Lower leg skin (tissue), 4 donors: ENCODE measurements at regions not wholly inside any gene's neighbourhood (a gene's known extent, or its start where the extent isn't known, plus 50 kb on each side); places are given as distances from the start of the nearest gene placed in this dataset.
"Not testable (repeated sequence)": the region's sequence is repeated elsewhere in the genome, so short reads cannot be mapped to it uniquely, and the experiment has no call there.

Experiments
- DNase-seq, 2 donors: peaks; one replicate each; pipeline ENCODE4 v3.0.0-alpha.2; 2019; ENCODE audit warnings: low spot score in 2 of 2
- H3K4me3 ChIP-seq: fragments of 200-600 bp; sonication (generic); 2 replicates; pipeline ENCODE4 v1.5.1; 2017; ENCODE audit warnings: mild to moderate bottlenecking, low read depth; ENCODE audit not compliant: poor library complexity, severe bottlenecking
- POLR2A ChIP-seq, 2 donors: fragments of 450-650 bp; IDR thresholded peaks; one replicate each; pipeline ENCODE4 v1.6.1; 2016 to 2017; ENCODE audit warnings: antibody characterized with exemption in 2 of 2, mild to moderate bottlenecking in 1 of 2, moderate library complexity in 1 of 2
- WGBS, 2 donors: methylation state at CpG; one replicate each; pipeline ENCODE4 v1.1.5; 2018; 5-methylcytosine and 5-hydroxymethylcytosine counted together
- intact Hi-C: fragments of 100-400 bp; cut with DNase I; formaldehyde crosslinking; loops from one replicate; pipeline ENCODE4 v1.15.0; 2023; ENCODE audit warnings: low total_unique reads
- TF ChIP-seq, protein P1 (sequence below), 3 donors: fragments of 450-650 bp; IDR thresholded peaks; one replicate each; pipeline ENCODE4 v1.5.1; 2016; ENCODE audit warnings: antibody characterized with exemption in 3 of 3, mild to moderate bottlenecking in 3 of 3, moderate library complexity in 2 of 3

DNA sequence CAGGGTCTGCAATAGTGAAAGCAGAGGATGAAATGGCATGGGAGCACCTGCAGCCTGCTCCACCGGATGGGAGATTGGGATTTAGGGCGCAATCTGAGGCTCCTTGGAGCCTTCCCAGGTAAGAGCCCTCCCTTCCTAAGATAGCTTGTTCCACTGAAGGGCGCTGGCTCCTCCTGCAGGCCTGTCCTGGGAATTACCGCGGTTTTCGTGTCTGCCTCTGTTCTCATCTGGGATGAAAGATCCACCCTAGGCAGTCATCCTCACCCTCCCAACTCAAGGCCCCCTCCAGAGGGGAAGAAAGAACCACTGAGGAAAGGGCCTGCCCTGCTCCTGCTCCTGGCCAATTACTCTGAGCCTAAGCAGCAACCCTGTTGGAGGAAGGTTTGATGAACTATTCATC lies 547.5 kb downstream of the SMARCA1 start:
- intact Hi-C loops, result no loop called here
- no peak for DNase-seq
- TF ChIP-seq, protein P1, sequence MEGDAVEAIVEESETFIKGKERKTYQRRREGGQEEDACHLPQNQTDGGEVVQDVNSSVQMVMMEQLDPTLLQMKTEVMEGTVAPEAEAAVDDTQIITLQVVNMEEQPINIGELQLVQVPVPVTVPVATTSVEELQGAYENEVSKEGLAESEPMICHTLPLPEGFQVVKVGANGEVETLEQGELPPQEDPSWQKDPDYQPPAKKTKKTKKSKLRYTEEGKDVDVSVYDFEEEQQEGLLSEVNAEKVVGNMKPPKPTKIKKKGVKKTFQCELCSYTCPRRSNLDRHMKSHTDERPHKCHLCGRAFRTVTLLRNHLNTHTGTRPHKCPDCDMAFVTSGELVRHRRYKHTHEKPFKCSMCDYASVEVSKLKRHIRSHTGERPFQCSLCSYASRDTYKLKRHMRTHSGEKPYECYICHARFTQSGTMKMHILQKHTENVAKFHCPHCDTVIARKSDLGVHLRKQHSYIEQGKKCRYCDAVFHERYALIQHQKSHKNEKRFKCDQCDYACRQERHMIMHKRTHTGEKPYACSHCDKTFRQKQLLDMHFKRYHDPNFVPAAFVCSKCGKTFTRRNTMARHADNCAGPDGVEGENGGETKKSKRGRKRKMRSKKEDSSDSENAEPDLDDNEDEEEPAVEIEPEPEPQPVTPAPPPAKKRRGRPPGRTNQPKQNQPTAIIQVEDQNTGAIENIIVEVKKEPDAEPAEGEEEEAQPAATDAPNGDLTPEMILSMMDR (IDR thresholded peaks at IDR 0.05), result no peak
- no peak for TF ChIP-seq POLR2A (IDR thresholded peaks at IDR 0.05)
- WGBS, 2 donors, result 6 to 23% methylated on average over 2 to 6 of the region's 6 CpGs
- no peak overlapping the region for H3K4me3 ChIP-seq

DNA sequence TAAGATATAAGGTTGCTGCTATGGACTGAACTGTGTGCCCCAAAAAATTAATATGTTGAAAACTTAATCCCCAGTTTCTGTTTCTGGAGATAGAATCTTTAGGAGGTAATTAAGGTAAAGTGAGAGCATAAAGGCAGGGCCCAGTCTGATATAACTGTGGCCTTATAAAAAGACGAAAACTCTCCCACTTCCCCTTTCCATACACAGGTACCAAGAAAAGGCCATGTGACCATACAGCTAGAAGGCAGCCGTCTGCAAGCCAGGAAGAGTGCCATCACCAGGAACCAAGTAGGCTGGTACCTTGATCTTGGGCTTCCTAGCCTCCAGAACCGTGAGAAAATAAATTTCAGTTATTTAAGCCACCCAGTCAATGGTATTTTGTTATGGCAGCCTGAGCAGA lies 550.3 kb downstream of the SMARCA1 start:
- 40 to 85% methylated on average over 3 of the region's 3 CpGs for WGBS, 2 donors
- TF ChIP-seq, protein P1 (IDR thresholded peaks at IDR 0.05), result no peak
- no peak for TF ChIP-seq POLR2A (IDR thresholded peaks at IDR 0.05)
- intact Hi-C loops, result no loop called here

DNA sequence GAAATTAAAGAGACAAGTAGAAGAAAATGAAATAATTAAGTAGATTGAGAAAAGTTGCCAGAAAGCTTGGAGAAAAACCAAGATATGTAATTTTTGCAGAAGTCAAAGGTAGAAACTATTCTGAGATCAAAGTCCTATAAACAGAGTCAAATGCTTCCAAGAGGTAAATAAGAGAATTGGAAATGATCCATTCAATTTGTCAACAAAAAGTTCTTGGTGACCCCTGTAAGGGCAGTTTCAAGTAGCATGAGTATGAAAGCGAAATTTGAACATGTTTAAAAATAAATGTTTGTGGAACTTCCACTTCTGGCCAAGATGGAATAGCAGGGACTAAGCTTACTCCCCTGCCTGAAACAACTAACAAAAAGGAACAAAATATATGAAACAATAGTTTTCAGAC lies 562.0 kb downstream of the SMARCA1 start:
- intact Hi-C loops, result no loop called here
- no peak overlapping the region for H3K4me3 ChIP-seq
- TF ChIP-seq, protein P1 (IDR thresholded peaks at IDR 0.05), result no peak
- no peak for TF ChIP-seq POLR2A (IDR thresholded peaks at IDR 0.05)
- 53 to 82% methylated on average over 1 of the region's 1 CpG for WGBS, 2 donors
- DNase-seq, result no peak

More for the DNA sequence above, 550.3 kb downstream of the SMARCA1 start:
- no peak overlapping the region for H3K4me3 ChIP-seq
- no peak for DNase-seq

DNA sequence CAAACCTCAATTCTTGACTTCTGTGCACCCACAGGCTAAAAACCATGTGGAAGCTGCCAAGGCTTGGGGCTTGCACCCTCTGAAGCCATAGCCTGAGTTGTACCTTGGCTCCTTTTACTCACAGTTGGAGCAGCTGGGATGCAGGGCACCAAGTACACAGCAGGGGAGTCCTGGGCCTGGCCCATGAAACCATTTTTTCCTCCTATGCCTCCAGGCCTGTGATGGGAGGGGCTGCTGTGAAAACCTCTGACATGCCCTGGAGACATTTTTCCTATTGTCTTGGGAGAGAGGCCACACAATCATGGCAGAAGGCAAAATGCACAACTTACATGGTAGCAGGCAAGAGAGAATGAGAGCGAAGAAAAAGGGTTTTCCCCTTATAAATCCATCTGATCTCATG lies 568.6 kb downstream of the SMARCA1 start:
- intact Hi-C loops, DNase-seq, H3K4me3 ChIP-seq: not testable (repeated sequence)
- WGBS, 2 donors, result 83 to 95% methylated on average over 1 of the region's 1 CpG

DNA sequence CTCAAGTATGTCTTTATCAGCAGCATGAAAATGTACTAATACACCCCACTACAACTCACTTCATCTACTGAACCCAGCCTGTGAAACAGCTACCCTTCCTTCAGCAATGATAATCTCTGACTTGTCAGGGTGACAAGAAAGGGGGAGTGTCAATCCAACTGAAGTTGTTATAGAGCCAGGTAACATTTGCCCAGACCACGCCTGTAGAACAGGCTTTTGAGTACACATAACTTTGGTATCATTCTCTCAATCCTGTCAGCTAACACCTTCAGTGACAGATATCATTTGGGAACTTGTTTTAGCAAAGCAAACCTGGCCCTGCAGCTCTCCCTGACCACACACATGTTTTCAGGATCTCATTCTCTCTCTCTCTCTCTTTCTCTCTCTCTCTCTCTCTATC lies 592.2 kb downstream of the SMARCA1 start:
- no peak for DNase-seq
- 36 to 52% methylated on average over 1 of the region's 1 CpG for WGBS, 2 donors
- intact Hi-C loops, result no loop called here
- no peak overlapping the region for H3K4me3 ChIP-seq
- no peak for TF ChIP-seq POLR2A (IDR thresholded peaks at IDR 0.05)
- TF ChIP-seq, protein P1 (IDR thresholded peaks at IDR 0.05), result no peak

DNA sequence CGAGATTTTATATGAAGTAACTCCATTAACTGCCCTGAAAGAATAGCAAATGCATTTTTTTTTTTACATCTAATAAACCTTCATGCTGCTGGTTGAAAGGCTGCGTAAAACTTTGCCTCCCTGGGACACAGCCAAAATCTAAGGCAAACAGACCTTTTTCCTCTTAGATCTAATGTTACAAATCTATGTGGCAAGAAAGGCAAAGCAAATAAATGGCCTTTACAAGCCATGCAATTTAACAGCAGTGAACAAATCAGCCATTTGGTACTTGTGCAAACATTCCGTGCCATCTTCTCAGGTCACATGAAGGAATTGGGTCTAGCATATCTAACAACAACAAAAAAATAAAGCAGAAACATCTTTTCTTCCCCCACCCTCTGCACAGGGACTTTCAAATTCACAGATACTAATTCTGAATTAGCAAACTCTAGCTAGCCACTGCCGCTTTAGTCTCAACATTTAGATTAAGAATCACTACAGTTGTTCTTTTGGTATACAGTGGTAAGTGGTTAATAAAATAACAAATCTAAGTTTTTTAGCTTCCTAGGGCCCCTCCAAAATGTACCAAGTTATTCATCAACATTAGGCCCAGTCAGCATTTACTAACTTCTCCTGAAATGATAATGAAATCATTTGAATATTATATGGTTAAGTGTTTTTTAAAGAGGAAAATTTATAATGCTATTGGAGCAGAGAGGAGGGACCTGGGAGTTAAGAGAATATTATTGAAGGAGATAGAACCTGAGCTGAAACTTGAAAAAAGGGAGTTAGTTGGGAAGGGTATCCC lies 593.8 kb downstream of the SMARCA1 start:
- WGBS, 2 donors, result 82 to 87% methylated on average over 4 of the region's 4 CpGs

More for the DNA sequence above, 593.8 kb downstream of the SMARCA1 start:
- no peak overlapping the region for H3K4me3 ChIP-seq
- intact Hi-C loops, result no loop called here
- TF ChIP-seq, protein P1 (IDR thresholded peaks at IDR 0.05), result no peak
- no peak for TF ChIP-seq POLR2A (IDR thresholded peaks at IDR 0.05)
- no peak for DNase-seq
